NB4 (cell line): ENCODE measurements at regions not wholly inside any gene's neighbourhood (a gene's known extent, or its start where the extent isn't known, plus 50 kb on each side); places are given as distances from the start of the nearest gene placed in this dataset.

Experiments
- DNase-seq: peaks from one replicate; pipeline ENCODE4 v3.0.0; 2010; ENCODE audit warnings: low read depth
- H3K4me3 ChIP-seq: one replicate; pipeline ENCODE4 v1.5.1; 2011; ENCODE audit warnings: mild to moderate bottlenecking, low read depth, low read length, moderate library complexity
- CTCF ChIP-seq: IDR thresholded peaks from one replicate; pipeline ENCODE4 v1.5.1; 2012; ENCODE audit warnings: low read depth, low read length
- MAX ChIP-seq: IDR thresholded peaks from 2 replicates; pipeline ENCODE4 v1.6.1; 2011; ENCODE audit warnings: low read depth, low read length
- MYC ChIP-seq: IDR thresholded peaks from 2 replicates; pipeline ENCODE4 v1.6.1; 2011; ENCODE audit warnings: low read depth, low read length
- POLR2A ChIP-seq: IDR thresholded peaks from 2 replicates; pipeline ENCODE4 v1.6.1; 2011; ENCODE audit warnings: mild to moderate bottlenecking; ENCODE audit not compliant: insufficient read length; ENCODE audit errors: extremely low read depth

DNA sequence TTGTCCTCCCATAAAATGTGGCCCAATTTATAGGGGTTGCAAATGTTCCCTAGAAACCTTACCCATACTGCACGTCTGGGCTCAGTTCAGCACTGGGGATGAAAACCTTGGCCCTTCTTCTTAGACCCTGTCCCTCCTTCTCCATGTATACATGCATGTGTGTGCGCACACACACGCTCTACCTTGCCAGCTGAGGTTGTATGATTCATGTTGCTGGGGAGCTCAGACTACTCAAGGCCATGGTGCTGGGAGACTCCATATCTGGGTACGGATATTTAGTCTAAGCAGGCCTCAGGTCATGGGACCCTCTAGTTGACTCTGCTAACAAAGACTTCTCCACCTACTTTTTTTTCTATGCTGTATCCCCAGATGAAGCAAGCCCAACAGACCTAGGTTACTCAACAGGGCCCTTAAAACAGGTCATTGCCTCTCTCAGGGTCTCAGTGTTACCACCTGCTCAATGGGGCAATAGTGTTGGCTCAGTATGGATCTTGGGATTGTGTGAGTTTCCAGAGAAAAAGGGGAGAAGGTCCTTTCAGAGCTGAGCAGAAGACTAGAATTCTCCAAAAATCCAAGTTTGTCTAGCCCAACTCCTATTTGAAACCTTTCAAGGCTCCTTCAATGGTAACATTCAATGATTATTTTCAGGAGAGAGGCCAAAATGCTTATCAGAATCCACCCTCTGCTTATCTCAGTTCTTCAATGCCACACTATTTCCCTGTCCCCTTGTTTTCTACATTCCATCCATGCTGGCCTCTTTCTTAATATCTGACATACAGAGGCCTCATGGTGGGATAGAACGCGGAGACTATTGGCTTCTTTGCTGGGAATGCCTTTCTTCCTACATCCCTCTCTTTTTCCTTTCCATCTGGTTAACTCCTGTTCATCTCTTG is 123.6 kb upstream of the PITX1 start:
- no peak for DNase-seq
- TF ChIP-seq POLR2A (no peak), MAX (no peak), CTCF (no peak), MYC (no peak)
- no peak overlapping the region for H3K4me3 ChIP-seq

DNA sequence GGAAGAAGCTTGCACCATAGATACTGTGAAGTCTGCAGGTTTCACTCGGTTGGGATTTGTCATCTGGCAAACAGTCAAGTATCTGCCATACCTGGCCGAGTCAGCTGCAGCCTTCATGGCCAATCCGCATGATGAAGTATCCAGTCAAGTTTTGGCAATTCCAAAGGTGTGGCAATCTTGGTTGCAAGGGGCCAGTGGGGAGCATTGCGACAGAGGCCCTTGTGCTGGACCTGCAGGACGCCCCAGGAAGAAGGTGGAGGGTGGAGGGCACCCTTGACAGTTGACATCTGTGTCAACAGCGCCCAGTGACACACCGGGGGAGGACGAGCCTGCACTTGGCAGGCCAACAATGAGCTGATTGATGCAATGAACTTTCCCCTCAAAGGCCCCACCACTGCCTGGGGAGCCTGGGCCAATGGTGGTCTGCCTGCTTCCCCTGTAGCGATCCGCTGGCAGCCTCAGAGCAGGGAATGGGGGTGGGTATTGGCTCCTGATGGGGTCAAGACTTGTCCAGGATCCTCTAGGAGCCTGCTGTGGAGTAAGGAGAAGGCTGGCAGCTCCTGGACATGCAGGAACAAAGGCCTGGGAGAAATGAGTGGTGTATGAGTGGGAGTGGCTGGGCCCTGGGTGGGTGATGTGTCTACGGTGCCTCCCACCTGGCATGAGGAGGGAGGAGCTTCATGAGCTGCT is 122.8 kb upstream of the PITX1 start:
- DNase-seq: peak; percentile 54
- no peak overlapping the region for H3K4me3 ChIP-seq
- TF ChIP-seq CTCF (no peak), MAX (no peak), MYC (no peak), POLR2A (no peak)

DNA sequence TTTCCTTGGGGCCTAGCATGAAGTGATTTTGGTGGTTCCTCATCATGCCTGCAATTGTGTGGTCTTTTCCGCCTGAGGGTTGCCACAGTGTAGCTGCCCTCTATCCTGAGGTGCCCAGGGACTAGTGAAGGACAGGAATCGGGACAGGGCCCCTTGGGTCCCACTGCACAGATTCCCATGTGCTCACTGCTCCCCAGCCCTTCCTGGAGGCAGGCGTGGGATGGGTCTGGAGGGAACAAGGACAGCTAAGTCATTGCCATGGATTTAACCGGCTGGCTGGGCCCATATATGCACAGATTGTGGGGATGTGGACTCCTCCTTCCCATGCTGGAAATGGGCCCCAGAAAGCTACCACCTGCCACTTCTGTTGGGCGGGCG is 122.3 kb upstream of the PITX1 start:
- no peak overlapping the region for H3K4me3 ChIP-seq
- no peak for DNase-seq
- TF ChIP-seq CTCF: no peak

DNA sequence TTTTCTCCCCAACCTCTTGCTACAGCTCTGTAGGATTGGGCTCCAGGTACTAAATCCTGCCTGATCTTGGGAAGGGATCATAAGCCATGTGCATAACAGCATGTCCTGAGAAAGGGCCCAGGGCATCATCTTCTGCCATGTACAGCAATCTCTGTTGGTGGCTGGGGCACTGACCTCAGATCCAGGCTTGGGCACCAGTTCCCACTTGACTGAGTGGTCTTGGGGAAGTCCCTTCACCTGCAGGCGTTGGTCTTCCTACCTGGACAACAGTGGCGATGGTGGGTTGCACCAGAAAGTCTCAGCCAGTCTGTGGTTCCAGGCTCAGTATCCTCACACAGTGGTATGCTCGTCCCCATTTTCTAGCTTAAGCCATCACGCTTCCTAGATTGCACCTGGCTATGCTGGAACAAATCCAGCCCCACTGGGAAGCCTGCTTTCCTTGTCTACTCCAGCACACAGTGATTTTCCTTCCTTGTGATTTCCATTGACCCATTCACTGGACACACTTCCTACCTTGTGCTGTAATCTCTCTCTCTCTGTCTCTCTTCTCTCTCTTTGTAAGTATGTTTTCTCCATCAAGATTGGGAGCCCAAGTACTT is 121.7 kb upstream of the PITX1 start:
- TF ChIP-seq MYC (no peak), POLR2A (no peak), MAX (no peak), CTCF (no peak)
- H3K4me3 ChIP-seq: no peak overlapping the region
- no peak for DNase-seq

GRCh38 chr5:135154961-135155360 is 120.9 kb upstream of the PITX1 start:
- no peak for DNase-seq
- TF ChIP-seq MYC (no peak), CTCF (no peak), POLR2A (no peak), MAX (no peak)
- no peak overlapping the region for H3K4me3 ChIP-seq
